ENCODE measurements at regions not wholly inside any gene's neighbourhood (a gene's known extent, or its start where the extent isn't known, plus 50 kb on each side); places are given as distances from the start of the nearest gene placed in this dataset.

- TF ChIP-seq CTCF (conservative IDR thresholded peaks at IDR 0.05) (no peak), EZH2 (IDR thresholded peaks at IDR 0.05; ENCODE audit: low read depth) (no peak)
Observed at GRCh38 chr7:79719216-79719615, 265.7 kb upstream of the MAGI2 start.
